SK-N-SH (cell line): ENCODE measurements at regions not wholly inside any gene's neighbourhood (a gene's known extent, or its start where the extent isn't known, plus 50 kb on each side); places are given as distances from the start of the nearest gene placed in this dataset.

Experiments
- CTCF ChIA-PET: fragments of 300-600, 350-600 bp; formaldehyde crosslinking; extraction: SDS; loops from one replicate; lab custom pipeline; 2021; lab: Yijun Ruan, JAX
- POLR2A ChIA-PET: fragments of 350-600 bp; sonication (Branson Sonifier 250); formaldehyde crosslinking; extraction: SDS; loops from one replicate; lab custom pipeline; 2020; ENCODE audit warnings: antibody characterized with exemption, inconsistent platforms; lab: Yijun Ruan, JAX
- DNase-seq: peaks from one replicate; pipeline ENCODE4 v3.0.0; 2012
- H2AFZ ChIP-seq: fragments of 200-600 bp; sonication (generic); 2 replicates; pipeline ENCODE4 v1.8.1; 2016; ENCODE audit warnings: antibody characterized with exemption, mild to moderate bottlenecking, low read depth
- H3F3A ChIP-seq: fragments of 200-600 bp; sonication (generic); replicated peaks from 2 replicates; pipeline ENCODE3; 2016; ENCODE audit warnings: antibody characterized with exemption, mild to moderate bottlenecking; ENCODE audit not compliant: insufficient read depth
- H3K27ac ChIP-seq, 2 experiments: fragments of 200-500 bp in 1 of 2; fragments of 200-600 bp in 1 of 2; sonication (Bioruptor generic) in 1 of 2; sonication (generic), shearing (Covaris generic) in 1 of 2; 2 replicates each; pipeline versions ENCODE4 v1.5.1 to v1.6.1; 2014 to 2016; ENCODE audit warnings: low read depth in 2 of 2, inconsistent platforms in 1 of 2, low read length in 1 of 2, mild to moderate bottlenecking in 1 of 2, mixed read lengths in 1 of 2
- H3K27me3 ChIP-seq: fragments of 200-600 bp; sonication (generic), shearing (Covaris generic); 2 replicates; pipeline ENCODE4 v1.6.1; 2016; ENCODE audit warnings: mixed run types; ENCODE audit not compliant: insufficient read depth
- H3K36me3 ChIP-seq, 2 experiments: fragments of 200-500 bp in 1 of 2; fragments of 200-600 bp in 1 of 2; sonication (Bioruptor generic) in 1 of 2; sonication (generic) in 1 of 2; replicated peaks in 1 of 2; 2 replicates each; pipeline versions ENCODE3 to v1.5.1; 2014 to 2016; ENCODE audit warnings: low read length in 1 of 2, mild to moderate bottlenecking in 1 of 2; ENCODE audit not compliant: insufficient read depth in 2 of 2, control insufficient read depth in 1 of 2
- H3K4me1 ChIP-seq, 2 experiments: fragments of 200-500 bp in 1 of 2; fragments of 200-600 bp in 1 of 2; sonication (Bioruptor generic) in 1 of 2; sonication (generic), shearing (Covaris generic) in 1 of 2; 2 replicates each; pipeline versions ENCODE4 v1.5.1 to v1.6.1; 2014 to 2016; ENCODE audit warnings: low read depth in 1 of 2, low read length in 1 of 2, mixed run types in 1 of 2; ENCODE audit not compliant: insufficient read depth in 2 of 2, control insufficient read depth in 1 of 2
- H3K4me2 ChIP-seq: fragments of 200-600 bp; sonication (generic), shearing (Covaris generic); 2 replicates; pipeline ENCODE4 v1.6.1; 2017; ENCODE audit warnings: mixed run types
- H3K4me3 ChIP-seq, 2 experiments: fragments of 200-500 bp in 1 of 2; fragments of 200-600 bp in 1 of 2; sonication (Bioruptor generic) in 1 of 2; sonication (generic), shearing (Covaris generic) in 1 of 2; 2 replicates each; pipeline versions ENCODE4 v1.5.1 to v1.8.1; 2014 to 2016; ENCODE audit warnings: low read depth in 2 of 2, inconsistent platforms in 1 of 2, low read length in 1 of 2, mild to moderate bottlenecking in 1 of 2, mixed read lengths in 1 of 2, moderate library complexity in 1 of 2
- H3K79me2 ChIP-seq: fragments of 200-600 bp; sonication (generic); 2 replicates; pipeline ENCODE4 v1.8.1; 2017; ENCODE audit warnings: mild to moderate bottlenecking; ENCODE audit not compliant: insufficient read depth
- H3K9ac ChIP-seq: fragments of 200-600 bp; sonication (generic); 2 replicates; pipeline ENCODE4 v1.6.1; 2017; ENCODE audit warnings: mixed run types
- H3K9me2 ChIP-seq: fragments of 200-600 bp; sonication (generic); 2 replicates; pipeline ENCODE4 v1.6.1; 2017; ENCODE audit warnings: mixed run types
- H3K9me3 ChIP-seq: fragments of 200-600 bp; sonication (generic); 2 replicates; pipeline ENCODE4 v1.6.1; 2017; ENCODE audit warnings: mixed run types, mild to moderate bottlenecking, moderate library complexity
- H4K20me1 ChIP-seq: fragments of 200-600 bp; sonication (generic); 2 replicates; pipeline ENCODE4 v1.6.1; 2017; ENCODE audit warnings: mild to moderate bottlenecking, mixed run types; ENCODE audit not compliant: insufficient read depth
- CHD2 ChIP-seq: fragments of 150-350 bp; IDR thresholded peaks from 2 replicates; pipeline ENCODE4 v1.6.1; 2018; ENCODE audit warnings: low read length; ENCODE audit not compliant: partially characterized antibody
- CTCF ChIP-seq: fragments of 200-600 bp; sonication (generic); IDR thresholded peaks from 2 replicates; pipeline ENCODE4 v1.6.1; 2017; ENCODE audit warnings: antibody characterized with exemption, mild to moderate bottlenecking, moderate library complexity
- EP300 ChIP-seq, 2 experiments: IDR thresholded peaks; 2 replicates each; pipeline versions ENCODE4 v1.4.0 to v1.6.1; 2012; ENCODE audit warnings: borderline replicate concordance in 1 of 2, low read depth in 1 of 2, low read length in 1 of 2
- JUND ChIP-seq: IDR thresholded peaks from 2 replicates; pipeline ENCODE4 v1.4.0; 2012
- MXI1 ChIP-seq: IDR thresholded peaks from 2 replicates; pipeline ENCODE4 v1.6.1; 2012; ENCODE audit warnings: mild to moderate bottlenecking, low read depth, low read length, improper control_type of control experiment
- POLR2AphosphoS5 ChIP-seq: IDR thresholded peaks from 2 replicates; pipeline ENCODE4 v1.6.1; 2012; ENCODE audit warnings: low read depth, low read length
- REST ChIP-seq: IDR thresholded peaks from 2 replicates; pipeline ENCODE4 v1.6.1; 2012; ENCODE audit warnings: mild to moderate bottlenecking, low read depth, low read length, moderate library complexity
- RFX5 ChIP-seq: IDR thresholded peaks from 2 replicates; pipeline ENCODE4 v1.6.1; 2012; ENCODE audit warnings: mild to moderate bottlenecking, improper control_type of control experiment, low read length
- SMC3 ChIP-seq: IDR thresholded peaks from 2 replicates; pipeline ENCODE4 v1.6.1; 2012; ENCODE audit warnings: low read depth, low read length, improper control_type of control experiment
- USF1 ChIP-seq: IDR thresholded peaks from 2 replicates; pipeline ENCODE4 v1.4.0; 2012; ENCODE audit warnings: low read depth, borderline replicate concordance
- WGBS: methylation state at CpG from one replicate; pipeline ENCODE4 v1.1.6; 2017; ENCODE audit warnings: low lambda C conversion rate; 5-methylcytosine and 5-hydroxymethylcytosine counted together

- Histone ChIP-seq H3K9ac (no peak overlapping the region), H2AFZ (no peak overlapping the region), H3K9me2 (no peaks in the 10 kb centered on the region), H3K4me1 (peaks cover 0 to 6% of the 10 kb centered on the region in 2 experiments; a peak in 2 of 4 replicates), H3K27me3 (no peaks in the 10 kb centered on the region), H4K20me1 (no peaks in the 10 kb centered on the region), H3K79me2 (no peaks in the 10 kb centered on the region), H3K27ac (no peak overlapping the region), H3K36me3 (no peaks in the 10 kb centered on the region), H3K9me3 (no peaks in the 10 kb centered on the region), H3K4me2 (no peak overlapping the region), H3F3A (no peaks in the 10 kb centered on the region), H3K4me3 (no peak overlapping the region)
- DNase-seq: no peak
- 19% methylated on average over 2 of the region's 2 CpGs for WGBS
- ChIA-PET CTCF (no interaction called here), POLR2A (no interaction called here)
- TF ChIP-seq CHD2 (no peak), EP300 (IDR thresholded peaks at IDR 0.05; ENCODE audit: borderline replicate concordance in 1 of 2, low read depth in 1 of 2, low read length in 1 of 2) (no peak), CTCF (no peak), SMC3 (no peak), MXI1 (no peak), JUND (no peak), RFX5 (no peak), POLR2AphosphoS5 (no peak), USF1 (no peak)
These were observed 654.6 kb upstream of the NOX3 start for GRCh38 chr6:156110249-156110648.

- DNase-seq: no peak
- ChIA-PET POLR2A (no interaction called here), CTCF (no interaction called here)
- H3K4me2 ChIP-seq: no peak overlapping the region
- no peak overlapping the region for H3K27ac ChIP-seq
- H3K36me3 ChIP-seq: no peaks in the 10 kb centered on the region
- H3K27me3 ChIP-seq: no peaks in the 10 kb centered on the region
- no peaks in the 10 kb centered on the region for H3K9me3 ChIP-seq
- H3K4me3 ChIP-seq: no peak overlapping the region
- H3K9me2 ChIP-seq: no peaks in the 10 kb centered on the region
- peaks cover 0 to 4% of the 10 kb centered on the region in 2 experiments; a peak in 2 of 4 replicates for H3K4me1 ChIP-seq
- no peaks in the 10 kb centered on the region for H3F3A ChIP-seq
- 48% methylated on average over 1 of the region's 1 CpG for WGBS
- no peaks in the 10 kb centered on the region for H4K20me1 ChIP-seq
- TF ChIP-seq REST (peak; percentile 85), MXI1 (no peak)
- TF ChIP-seq, all 33 proteins: peak for 1
- Histone ChIP-seq H3K9ac (no peak overlapping the region), H2AFZ (no peak overlapping the region), H3K79me2 (no peaks in the 10 kb centered on the region)
These were observed 654.1 kb upstream of the NOX3 start for GRCh38 chr6:156109713-156110112.
